Left forelimb (tissue), 1 donor: ENCODE measurements at regions not wholly inside any gene's neighbourhood (a gene's known extent, or its start where the extent isn't known, plus 50 kb on each side); places are given as distances from the start of the nearest gene placed in this dataset.
"Not testable (repeated sequence)": the region's sequence is repeated elsewhere in the genome, so short reads cannot be mapped to it uniquely, and the experiment has no call there.

Experiments used
- DNase-seq: peaks from one replicate; pipeline ENCODE4 v3.0.0-alpha.2; 2018; ENCODE audit warnings: low spot score

- DNase-seq, result no peak
Observed at GRCh38 chr21:35399706-35400105, 350.6 kb upstream of the RUNX1 start.

- DNase-seq, result no peak
Observed at GRCh38 chr21:35399002-35399530, 350.0 kb upstream of the RUNX1 start.

- no peak for DNase-seq
Observed at GRCh38 chr21:35398346-35398982, 349.4 kb upstream of the RUNX1 start.

GRCh38 chr21:35397781-35398180 lies 348.7 kb upstream of the RUNX1 start:
- no peak for DNase-seq

GRCh38 chr21:35396655-35397054 lies 347.6 kb upstream of the RUNX1 start:
- DNase-seq, result no peak

GRCh38 chr21:35395728-35396127 lies 346.6 kb upstream of the RUNX1 start:
- DNase-seq, result no peak

- no peak for DNase-seq
Observed at GRCh38 chr21:35394634-35395369, 345.7 kb upstream of the RUNX1 start.

- no peak for DNase-seq
Observed at GRCh38 chr21:35394049-35394448, 344.9 kb upstream of the RUNX1 start.

- DNase-seq, result no peak
Observed at GRCh38 chr21:35390013-35390776, 341.1 kb upstream of the RUNX1 start.

- DNase-seq, result no peak
Observed at GRCh38 chr21:35386491-35387079, 337.5 kb upstream of the RUNX1 start.

- no peak for DNase-seq
Observed at GRCh38 chr21:35384375-35384774, 335.3 kb upstream of the RUNX1 start.

GRCh38 chr21:35382696-35383095 lies 333.6 kb upstream of the RUNX1 start:
- DNase-seq, result no peak

GRCh38 chr21:35381743-35382310 lies 332.7 kb upstream of the RUNX1 start:
- DNase-seq, result no peak

- not testable (repeated sequence) for DNase-seq
Observed at GRCh38 chr21:35380304-35380703, 331.2 kb upstream of the RUNX1 start.

GRCh38 chr21:35378881-35379280 lies 329.8 kb upstream of the RUNX1 start:
- no peak for DNase-seq

GRCh38 chr21:35377505-35378090 lies 328.5 kb upstream of the RUNX1 start:
- DNase-seq, result no peak

GRCh38 chr21:35376406-35377135 lies 327.5 kb upstream of the RUNX1 start:
- DNase-seq, result no peak

- DNase-seq, result no peak
Observed at GRCh38 chr21:35375115-35375514, 326.0 kb upstream of the RUNX1 start.

- DNase-seq, result no peak
Observed at GRCh38 chr21:35373998-35374397, 324.9 kb upstream of the RUNX1 start.

GRCh38 chr21:35372201-35372600 lies 323.1 kb upstream of the RUNX1 start:
- DNase-seq, result no peak

GRCh38 chr21:35370671-35371070 lies 321.6 kb upstream of the RUNX1 start:
- no peak for DNase-seq
